ENCODE measurements at regions not wholly inside any gene's neighbourhood (a gene's known extent, or its start where the extent isn't known, plus 50 kb on each side); places are given as distances from the start of the nearest gene placed in this dataset.

DNA sequence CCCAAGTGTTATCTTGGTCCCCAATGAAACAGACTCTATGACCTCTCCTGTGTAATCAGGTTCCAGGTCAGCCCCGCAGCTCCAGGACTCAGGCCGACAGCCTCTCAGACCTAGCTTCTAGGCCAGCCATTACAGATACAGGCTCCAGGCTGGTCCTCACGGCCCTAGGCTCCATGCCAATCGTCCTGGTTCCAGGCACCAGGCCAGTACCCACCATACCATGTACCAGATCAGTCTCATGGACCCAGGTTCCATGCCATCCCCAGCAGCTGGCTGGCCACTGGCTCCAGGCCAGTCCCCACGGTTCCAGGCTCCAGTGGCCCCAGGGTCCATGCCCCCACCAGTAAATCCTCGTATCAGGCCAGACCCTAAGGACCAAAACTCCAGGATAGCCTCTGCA lies 1326.6 kb upstream of the C9orf72 start:
- Histone ChIP-seq H3K36me3 (ENCODE audit: control insufficient read depth, insufficient read depth, low read length) (no peaks in the 10 kb centered on the region), H3K9me3 (ENCODE audit: control insufficient read depth, insufficient read depth, low read depth, low read length) (no peaks in the 10 kb centered on the region), H3K27me3 (ENCODE audit: control insufficient read depth, insufficient read depth, low read length) (no peaks in the 10 kb centered on the region), H3K27ac (ENCODE audit: low read length) (no peak overlapping the region), H3K4me3 (ENCODE audit: low read depth in 2 of 2, low read length in 2 of 2) (no peak overlapping the region), H3K4me1 (ENCODE audit: control insufficient read depth, insufficient read depth, low read length) (no peaks in the 10 kb centered on the region)
- in situ Hi-C loops (cut with HindIII; ENCODE audit: low pct_unique_long_range_greater_than_20kb, low sequenced_read_pairs) (no loop called here), intact Hi-C loops (cut with micrococcal nuclease; ENCODE audit: unreplicated experiment) (no loop called here)
- BruUV-seq (replicated peaks) = no TSS peak
- ChIA-PET POLR2A (no interaction called here), CTCF (no interaction called here)
- DNase-seq (ENCODE audit: low read depth, low spot score) = no peak
- TF ChIP-seq, protein P1, sequence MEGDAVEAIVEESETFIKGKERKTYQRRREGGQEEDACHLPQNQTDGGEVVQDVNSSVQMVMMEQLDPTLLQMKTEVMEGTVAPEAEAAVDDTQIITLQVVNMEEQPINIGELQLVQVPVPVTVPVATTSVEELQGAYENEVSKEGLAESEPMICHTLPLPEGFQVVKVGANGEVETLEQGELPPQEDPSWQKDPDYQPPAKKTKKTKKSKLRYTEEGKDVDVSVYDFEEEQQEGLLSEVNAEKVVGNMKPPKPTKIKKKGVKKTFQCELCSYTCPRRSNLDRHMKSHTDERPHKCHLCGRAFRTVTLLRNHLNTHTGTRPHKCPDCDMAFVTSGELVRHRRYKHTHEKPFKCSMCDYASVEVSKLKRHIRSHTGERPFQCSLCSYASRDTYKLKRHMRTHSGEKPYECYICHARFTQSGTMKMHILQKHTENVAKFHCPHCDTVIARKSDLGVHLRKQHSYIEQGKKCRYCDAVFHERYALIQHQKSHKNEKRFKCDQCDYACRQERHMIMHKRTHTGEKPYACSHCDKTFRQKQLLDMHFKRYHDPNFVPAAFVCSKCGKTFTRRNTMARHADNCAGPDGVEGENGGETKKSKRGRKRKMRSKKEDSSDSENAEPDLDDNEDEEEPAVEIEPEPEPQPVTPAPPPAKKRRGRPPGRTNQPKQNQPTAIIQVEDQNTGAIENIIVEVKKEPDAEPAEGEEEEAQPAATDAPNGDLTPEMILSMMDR (IDR thresholded peaks at IDR 0.05) = no peak
- no peak for TF ChIP-seq POLR2AphosphoS5 (IDR thresholded peaks at IDR 0.05; ENCODE audit: low read depth, low read length)
- TF ChIP-seq SIN3A (IDR thresholded peaks at IDR 0.05; ENCODE audit: borderline replicate concordance, insufficient read depth, low read depth, low read length) = no peak
- no peak for TF ChIP-seq TCF7L2 (IDR thresholded peaks at IDR 0.05; ENCODE audit: low read depth, low read length)
- TF ChIP-seq, protein P2, sequence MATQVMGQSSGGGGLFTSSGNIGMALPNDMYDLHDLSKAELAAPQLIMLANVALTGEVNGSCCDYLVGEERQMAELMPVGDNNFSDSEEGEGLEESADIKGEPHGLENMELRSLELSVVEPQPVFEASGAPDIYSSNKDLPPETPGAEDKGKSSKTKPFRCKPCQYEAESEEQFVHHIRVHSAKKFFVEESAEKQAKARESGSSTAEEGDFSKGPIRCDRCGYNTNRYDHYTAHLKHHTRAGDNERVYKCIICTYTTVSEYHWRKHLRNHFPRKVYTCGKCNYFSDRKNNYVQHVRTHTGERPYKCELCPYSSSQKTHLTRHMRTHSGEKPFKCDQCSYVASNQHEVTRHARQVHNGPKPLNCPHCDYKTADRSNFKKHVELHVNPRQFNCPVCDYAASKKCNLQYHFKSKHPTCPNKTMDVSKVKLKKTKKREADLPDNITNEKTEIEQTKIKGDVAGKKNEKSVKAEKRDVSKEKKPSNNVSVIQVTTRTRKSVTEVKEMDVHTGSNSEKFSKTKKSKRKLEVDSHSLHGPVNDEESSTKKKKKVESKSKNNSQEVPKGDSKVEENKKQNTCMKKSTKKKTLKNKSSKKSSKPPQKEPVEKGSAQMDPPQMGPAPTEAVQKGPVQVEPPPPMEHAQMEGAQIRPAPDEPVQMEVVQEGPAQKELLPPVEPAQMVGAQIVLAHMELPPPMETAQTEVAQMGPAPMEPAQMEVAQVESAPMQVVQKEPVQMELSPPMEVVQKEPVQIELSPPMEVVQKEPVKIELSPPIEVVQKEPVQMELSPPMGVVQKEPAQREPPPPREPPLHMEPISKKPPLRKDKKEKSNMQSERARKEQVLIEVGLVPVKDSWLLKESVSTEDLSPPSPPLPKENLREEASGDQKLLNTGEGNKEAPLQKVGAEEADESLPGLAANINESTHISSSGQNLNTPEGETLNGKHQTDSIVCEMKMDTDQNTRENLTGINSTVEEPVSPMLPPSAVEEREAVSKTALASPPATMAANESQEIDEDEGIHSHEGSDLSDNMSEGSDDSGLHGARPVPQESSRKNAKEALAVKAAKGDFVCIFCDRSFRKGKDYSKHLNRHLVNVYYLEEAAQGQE (IDR thresholded peaks at IDR 0.05; ENCODE audit: insufficient read depth in 1 of 2, low read depth in 2 of 2, low read length in 1 of 2) = no peak
- ATAC-seq = no peak

DNA sequence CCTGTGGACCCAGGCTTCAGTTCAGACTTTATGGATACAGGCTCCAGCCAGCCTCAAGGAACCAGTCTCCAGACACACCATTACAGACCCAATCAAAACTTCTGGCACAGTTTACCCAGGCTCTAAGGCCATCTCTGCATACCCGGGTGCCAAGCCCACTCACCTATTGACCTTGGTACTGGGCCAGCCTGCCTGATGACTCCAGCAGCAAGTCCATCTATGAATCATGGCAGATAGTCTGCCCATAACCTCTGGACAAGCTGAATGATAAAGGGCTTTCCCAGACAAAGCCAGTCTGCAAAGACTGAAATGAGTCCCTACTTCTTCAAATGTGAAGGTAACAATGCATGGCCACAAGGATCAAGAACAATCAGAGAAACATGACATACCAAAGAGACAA lies 1327.1 kb upstream of the C9orf72 start:
- POLR2A ChIA-PET = no interaction called here
- DNase-seq (ENCODE audit: low read depth, low spot score) = no peak
- H3K27me3 ChIP-seq (ENCODE audit: control insufficient read depth, insufficient read depth, low read length) = no peaks in the 10 kb centered on the region

More for the DNA sequence above, 1327.1 kb upstream of the C9orf72 start:
- no TSS peak for BruUV-seq (replicated peaks)
- no peaks in the 10 kb centered on the region for H3K36me3 ChIP-seq (ENCODE audit: control insufficient read depth, insufficient read depth, low read length)
- CTCF ChIA-PET = no interaction called here
- ATAC-seq = no peak
- H3K4me1 ChIP-seq (ENCODE audit: control insufficient read depth, insufficient read depth, low read length) = no peaks in the 10 kb centered on the region
- intact Hi-C loops (cut with micrococcal nuclease; ENCODE audit: unreplicated experiment) = no loop called here
- TF ChIP-seq POLR2AphosphoS5 (IDR thresholded peaks at IDR 0.05; ENCODE audit: low read depth, low read length) (no peak), TCF7L2 (IDR thresholded peaks at IDR 0.05; ENCODE audit: low read depth, low read length) (no peak), SIN3A (IDR thresholded peaks at IDR 0.05; ENCODE audit: borderline replicate concordance, insufficient read depth, low read depth, low read length) (no peak)
- TF ChIP-seq, protein P1 (IDR thresholded peaks at IDR 0.05) = no peak
- TF ChIP-seq, protein P2 (IDR thresholded peaks at IDR 0.05; ENCODE audit: insufficient read depth in 1 of 2, low read depth in 2 of 2, low read length in 1 of 2) = no peak
- H3K27ac ChIP-seq (ENCODE audit: low read length) = no peak overlapping the region
- H3K4me3 ChIP-seq (ENCODE audit: low read depth in 2 of 2, low read length in 2 of 2) = no peak overlapping the region
- in situ Hi-C loops (cut with HindIII; ENCODE audit: low pct_unique_long_range_greater_than_20kb, low sequenced_read_pairs) = no loop called here
- no peaks in the 10 kb centered on the region for H3K9me3 ChIP-seq (ENCODE audit: control insufficient read depth, insufficient read depth, low read depth, low read length)
